ENCODE measurements at regions not wholly inside any gene's neighbourhood (a gene's known extent, or its start where the extent isn't known, plus 50 kb on each side); places are given as distances from the start of the nearest gene placed in this dataset.
"Not testable (repeated sequence)": the region's sequence is repeated elsewhere in the genome, so short reads cannot be mapped to it uniquely, and the experiment has no call there.

DNA sequence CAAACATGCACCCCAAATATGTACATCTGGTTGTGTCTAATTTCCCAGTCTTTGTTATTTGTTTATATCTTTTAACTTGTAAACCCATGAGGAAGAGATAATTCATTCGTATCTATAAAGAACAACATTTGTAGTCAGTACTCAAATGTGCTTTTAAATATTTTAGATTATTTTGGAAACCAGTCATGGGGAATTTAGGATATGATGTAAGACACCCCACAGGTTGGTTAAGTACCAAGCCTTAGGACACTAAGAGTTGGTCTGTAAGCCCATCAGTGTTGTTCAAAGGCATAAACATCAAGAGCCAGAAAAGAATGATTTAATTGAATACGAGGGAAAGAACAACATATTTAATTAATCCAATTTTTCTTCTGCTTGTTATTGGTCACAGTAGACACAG is 421.1 kb upstream of the SEMA3C start:
- DNase-seq: no peak

DNA sequence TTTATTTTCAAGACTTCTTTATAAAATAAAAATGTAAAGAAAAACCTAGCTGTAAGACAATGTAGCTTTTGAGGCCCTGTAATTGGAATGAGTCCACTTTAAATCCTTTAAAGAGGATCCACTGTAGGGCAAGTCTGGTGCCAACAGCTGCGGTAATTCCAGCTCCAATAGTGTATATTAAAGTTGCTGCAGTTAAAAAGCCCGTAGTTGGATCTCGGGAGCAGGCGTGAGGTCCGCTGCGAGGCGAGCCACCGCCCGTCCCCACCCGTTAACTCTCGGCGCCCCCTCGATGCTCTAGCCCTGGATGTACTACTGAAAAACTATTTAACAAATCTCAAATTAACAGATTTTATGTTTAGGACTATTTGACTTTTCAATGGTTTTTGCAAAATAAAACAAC is 414.7 kb upstream of the SEMA3C start:
- peak; percentile 36 for DNase-seq

DNA sequence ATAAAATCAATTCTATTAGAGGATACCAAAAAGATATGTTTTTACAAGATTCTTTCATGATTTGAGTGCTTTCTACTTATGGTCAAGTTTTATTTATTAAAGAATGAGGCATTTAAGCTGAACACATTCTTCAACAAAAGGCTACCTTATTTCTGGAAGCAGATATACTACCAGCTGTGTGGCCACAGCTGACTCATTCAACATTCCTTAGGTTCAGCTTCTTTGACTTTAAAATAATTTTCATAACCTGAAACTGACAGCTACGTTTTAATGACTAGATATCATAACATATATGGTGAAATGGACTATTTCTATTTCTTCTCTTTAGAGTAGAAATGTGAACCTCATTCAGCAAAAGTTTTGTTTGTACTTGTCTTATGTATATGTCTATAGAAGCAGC is 414.2 kb upstream of the SEMA3C start:
- no peak for DNase-seq

DNA sequence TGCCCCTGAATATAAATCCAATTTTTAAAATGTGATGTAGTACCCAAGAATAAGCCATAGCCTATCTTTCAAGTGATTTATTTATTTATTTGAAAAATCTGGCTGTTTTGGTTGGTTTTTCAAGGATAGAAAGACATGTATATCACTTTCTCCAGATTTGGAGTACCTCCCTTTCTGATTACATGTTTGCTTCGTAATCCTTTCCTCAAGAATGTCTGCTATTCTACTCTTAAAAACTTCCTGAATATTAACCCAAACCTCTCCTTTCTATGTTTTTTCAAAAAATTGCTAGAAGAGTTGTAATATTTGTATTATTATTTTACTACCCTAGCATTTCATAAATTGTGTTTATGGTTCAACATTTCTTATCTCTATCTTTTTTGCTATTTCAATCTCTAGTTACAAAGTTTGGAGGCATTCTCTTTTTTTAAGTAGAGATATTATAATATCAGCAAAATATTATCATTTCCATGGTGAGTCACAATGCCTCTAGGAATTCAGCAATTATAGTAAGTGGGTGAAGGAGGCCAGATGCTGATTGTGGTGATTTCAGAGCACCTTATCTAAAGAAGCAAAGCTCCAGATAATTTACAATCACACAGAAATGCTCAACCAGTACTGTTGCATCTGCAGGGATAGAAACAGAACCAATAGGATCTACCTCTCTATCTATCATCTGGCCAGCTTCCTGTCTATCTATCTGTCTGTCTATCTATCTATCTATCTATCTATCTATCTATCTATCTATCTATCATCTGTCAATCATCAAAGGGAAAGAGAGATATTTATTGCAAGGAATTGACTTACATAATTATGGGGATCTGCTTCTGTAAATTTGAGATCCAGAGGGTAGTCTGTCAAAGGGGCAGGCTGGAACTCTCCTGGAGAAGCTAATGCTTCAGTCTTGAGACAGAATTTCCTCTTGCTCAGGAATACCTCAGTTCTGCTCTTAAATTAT is 412.5 kb upstream of the SEMA3C start:
- DNase-seq: no peak

DNA sequence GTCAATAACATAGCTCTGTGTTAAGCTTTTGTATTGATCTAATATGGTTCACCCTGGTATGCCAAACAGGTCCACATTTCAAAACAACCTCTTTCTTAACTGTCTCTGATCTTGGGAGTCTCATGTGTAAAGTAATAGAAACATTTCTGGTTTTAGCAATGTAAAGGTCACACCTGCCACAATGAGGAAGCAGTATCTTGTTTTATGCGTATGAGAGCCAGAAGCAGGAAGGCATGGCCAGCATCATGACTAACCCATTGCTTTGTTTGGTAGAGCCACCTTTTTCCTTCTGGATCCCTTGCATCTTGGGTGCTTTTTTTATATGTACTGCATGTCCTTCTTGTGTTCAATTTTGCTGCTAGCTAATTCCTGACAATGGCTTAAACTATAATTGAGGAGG is 411.3 kb upstream of the SEMA3C start:
- no peak for DNase-seq

DNA sequence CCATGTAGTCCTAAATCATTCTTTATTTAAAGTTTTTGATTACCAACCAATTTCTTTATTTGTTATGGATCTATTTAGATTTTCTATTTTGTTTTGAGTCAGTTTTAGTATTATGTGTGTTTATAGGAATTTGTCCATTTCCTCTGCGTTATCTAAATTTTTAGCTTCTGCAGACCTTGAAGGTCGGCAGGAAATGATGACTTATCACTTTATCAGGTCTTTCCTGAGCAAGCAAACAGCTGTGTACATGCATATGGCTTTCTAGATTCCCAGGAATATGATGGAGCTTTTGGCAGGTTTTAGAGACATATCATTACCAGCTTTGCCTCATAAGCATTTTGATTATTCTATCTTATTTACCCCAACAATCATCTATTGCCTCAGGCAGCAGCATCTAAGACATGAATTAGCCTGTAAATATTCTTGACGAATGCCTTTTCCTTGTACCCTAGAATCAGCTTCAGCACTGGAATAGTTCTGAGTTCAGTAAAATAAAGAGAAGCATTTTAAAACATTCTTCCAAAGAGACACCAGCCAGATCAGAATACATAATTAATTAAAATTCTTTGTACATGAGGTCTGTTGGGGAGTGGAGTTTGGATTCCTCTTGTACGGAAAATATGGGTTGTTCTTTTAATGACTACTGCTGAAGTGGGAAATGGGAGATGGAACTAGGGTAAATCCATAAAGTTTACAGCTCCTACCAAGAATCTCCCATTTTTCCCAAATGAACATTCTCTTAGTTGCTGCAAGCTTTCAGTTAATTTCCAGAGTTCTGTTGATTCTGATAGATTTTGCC is 408.8 kb upstream of the SEMA3C start:
- DNase-seq: no peak

DNA sequence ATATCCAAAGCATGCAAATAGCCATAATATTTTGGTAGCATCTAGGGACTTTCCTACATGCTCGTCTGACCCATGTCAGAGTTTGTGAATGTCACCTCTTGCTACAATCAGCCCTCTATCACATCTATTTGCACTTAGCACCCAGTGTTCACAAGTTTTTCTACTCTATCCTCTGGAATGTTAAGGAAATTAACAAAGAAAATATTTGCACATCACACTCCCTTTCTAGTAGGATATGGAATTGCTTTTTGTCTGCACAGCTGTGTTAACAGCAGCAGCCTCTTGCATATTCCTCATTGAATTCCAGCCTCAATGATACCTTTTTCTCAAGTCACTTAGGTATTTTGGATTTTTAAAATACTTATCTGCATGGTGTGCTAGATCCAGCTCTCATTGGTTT is 403.1 kb upstream of the SEMA3C start:
- no peak for DNase-seq

DNA sequence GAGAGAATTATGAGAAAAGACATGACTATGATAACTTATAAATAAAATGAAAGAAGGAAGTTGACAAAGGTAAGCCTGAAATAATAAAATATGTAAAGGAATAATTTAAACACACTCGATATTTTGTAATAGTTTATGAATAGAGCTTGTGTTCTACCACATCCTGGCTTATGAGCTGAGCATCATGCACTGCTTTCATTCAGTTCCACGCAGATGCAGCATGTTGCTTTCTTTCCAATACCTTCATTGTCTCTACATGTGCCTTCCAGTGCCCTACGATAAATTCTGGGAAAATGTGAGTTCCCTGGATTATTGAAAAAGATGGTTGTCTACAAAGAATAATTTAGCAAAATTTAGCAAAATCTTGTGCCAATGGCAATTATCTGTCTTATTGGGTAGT is 398.9 kb upstream of the SEMA3C start:
- DNase-seq: no peak

DNA sequence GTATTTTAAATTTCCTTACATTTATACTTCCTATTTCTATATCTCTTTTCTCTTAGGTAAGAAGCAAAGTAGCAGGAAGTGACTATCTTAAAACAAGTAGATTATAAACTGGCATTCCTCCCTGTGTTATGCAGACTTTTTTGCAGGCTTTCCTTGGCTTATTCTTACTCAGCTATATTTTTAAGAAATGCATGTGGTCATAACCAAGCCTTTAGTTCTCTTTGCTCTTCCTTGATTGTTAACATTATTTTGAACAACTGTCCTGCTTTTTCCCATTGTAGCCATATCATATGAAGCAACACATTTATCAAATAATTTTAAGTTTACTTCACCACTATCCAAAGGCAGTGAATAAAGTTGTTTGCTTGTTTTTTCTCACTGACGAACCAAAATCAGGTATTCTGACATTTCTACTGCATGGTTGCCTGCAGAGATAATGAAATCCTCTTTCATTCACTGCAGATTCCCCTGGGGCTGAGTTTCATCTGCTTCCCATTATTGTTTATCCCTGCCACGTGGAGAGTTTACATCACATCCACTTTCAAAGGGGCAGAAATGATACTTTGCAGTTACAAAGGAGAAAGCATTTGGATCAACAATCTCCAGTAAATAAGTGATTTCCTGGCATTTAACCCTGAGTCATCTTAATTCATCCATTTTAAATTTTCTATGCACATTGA is 389.9 kb upstream of the SEMA3C start:
- no peak for DNase-seq

DNA sequence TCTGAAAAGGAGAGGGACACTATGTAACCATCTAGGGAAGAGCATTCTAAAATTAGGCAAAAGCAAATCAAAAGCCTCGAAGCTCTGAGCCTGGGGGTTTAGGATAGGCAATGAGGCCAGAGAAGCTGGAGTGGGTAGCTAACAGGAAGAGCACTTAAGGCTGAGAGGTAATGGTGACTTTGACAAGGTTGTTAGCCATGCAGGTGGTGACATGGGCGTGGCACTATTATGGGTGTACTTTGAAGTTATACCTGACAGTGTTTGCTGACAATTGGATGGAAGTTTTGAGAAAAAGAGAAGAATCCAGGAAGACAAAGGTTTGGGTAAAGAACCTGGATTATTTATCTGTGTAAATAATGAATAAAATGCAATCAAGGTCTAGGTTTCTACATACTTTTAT is 383.0 kb upstream of the SEMA3C start:
- DNase-seq: no peak

DNA sequence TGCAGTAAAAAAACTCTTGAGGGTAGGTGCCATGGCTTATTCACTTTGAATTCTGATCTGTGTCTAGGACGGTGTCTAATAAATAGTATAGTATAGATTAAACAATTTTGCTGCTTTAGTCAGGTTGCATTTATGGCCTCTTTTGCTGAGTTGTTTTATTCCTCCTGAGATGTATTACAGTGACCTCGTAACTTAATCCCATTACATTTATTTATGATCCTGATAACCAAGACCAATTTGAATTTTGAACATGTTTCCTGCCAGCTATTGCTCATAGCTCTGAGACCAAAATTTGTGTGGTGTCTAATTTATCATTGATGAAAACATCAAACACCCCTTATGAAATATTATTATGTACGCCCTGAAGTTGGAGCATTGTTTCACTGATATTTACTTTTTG is 381.9 kb upstream of the SEMA3C start:
- no peak for DNase-seq

DNA sequence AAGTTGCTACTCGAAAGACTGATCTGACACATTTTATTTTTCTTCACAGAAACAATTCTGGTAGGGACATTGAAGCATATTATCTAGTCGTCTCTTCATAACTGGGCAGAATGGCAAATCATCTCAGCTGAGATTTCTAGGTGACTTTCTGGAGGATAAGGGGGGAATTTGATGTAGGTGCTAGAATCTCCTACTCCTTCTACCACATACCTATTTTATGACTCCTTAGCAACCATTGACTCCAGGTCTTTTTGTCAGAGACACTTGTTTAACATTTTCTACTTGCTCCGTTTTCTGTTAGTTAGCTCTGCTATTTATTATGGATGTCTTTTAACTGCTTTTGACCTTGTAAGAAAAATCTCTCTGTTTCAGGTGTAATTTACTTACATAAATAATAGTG is 380.9 kb upstream of the SEMA3C start:
- no peak for DNase-seq

DNA sequence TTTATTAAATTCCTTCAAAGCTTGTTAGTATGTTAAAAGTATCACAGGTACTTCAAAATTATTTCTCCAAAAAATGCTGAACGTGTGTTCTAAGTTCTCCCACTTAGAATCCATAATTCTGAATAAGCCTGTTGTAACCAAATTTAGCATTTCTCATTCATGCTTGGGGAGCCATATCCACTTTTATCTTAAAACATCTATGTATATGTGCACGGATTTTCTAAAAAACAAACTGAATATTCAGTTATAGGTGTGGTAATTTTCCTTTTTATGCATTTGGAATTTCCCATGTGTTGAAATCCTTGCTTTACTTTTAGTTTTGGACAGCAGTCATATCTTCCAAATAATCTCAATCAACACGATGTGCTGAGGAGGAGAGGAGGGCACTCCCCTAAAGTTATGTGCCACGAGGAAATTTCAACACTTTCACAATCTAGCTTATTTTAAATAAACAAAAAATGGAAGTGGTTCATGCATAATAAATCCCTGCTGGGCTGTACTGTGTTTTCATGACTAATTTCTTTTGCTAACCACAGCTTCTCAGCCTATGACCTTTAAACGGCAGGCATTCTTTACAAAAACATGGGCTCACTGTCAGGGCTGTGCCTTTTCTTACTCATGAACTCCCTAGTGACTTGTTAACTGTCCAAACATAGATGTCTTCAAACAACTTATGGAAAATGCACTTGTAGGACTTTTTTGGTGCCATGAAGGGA is 380.3 kb upstream of the SEMA3C start:
- DNase-seq: no peak

DNA sequence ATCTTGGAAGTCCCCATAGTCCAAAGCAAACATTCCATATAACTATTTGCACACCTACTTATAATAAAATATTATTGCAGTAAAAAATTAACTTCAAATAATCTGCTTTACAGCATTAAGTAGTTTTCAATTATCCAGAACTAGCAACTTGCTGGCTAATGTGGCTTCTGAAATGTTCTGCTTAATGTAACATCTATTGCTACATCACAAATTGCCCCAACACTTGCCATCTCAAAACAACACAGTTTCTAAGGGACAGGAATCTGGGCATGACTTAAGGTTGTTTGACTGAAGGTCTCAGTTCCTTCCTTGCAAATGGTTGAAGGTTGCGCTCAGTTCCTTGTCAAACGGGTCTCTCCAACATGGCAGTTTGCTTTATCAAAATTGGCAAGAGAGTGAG is 378.5 kb upstream of the SEMA3C start:
- DNase-seq: no peak

DNA sequence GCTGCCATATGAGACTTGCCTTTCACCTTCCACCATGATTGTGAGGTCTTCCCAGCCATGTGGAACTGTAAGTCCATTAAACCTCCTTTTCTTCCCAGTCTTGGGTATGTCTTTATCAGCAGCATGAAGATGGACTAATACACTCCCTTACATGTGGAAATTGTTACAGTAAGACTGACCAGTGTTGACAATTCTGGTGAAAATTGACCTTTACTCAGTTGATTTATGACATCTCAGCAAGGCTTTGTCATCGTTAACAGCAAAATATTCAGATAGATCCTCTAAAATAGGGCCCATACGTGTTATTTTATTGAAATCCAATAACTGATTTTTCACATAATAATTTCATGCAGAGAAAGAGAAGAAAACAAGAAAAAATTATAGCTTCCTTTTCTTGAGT is 377.9 kb upstream of the SEMA3C start:
- no peak for DNase-seq

DNA sequence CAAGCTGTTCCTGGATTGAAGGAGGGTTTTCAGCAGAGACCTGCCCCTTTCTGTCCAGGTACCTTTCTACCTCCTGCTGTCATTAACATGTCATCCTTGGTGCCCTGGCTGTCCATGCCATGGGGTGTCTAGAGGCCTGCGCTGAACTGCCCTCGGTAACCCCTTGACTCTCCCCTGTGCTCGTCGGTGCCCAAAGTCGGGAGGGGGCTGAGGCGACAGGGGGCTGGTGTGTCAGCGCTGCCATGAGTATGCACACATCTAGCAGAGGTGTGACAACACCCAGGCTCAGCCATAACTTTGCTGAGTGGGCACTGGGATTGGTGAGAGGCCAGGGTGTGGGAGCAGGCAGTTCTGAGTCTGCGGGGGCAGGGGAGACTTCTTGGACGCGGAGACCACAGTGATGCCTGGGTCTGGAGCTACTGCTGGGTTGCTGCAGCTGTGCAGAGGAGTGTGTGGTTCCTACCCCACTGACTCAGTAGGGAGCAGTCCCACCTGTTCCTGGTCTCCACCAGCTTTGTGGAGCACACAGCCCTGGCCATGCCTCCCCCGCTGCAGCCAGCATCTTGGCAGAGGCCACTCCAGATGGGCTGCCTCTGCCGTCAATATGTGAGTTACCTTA is 376.2 kb upstream of the SEMA3C start:
- DNase-seq: no peak

DNA sequence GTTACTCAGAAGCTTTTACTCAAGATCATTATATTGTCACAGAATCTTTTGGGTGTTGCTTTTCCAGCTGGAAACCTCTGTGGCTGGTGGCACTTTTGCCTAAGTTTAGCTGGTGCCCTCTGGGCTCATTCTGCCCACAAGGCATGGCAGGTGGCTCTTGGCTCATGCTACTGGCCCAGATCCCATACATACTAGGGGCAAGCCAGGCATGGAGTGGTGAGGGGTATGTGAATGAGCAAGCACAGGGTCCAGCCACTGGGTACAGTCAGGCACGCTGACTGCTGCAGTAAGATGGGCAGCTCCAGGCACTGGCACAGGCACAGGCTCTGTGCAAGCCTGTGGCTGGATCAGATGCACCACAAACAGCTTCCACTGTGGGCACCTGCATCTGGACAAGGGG is 375.0 kb upstream of the SEMA3C start:
- DNase-seq: no peak

DNA sequence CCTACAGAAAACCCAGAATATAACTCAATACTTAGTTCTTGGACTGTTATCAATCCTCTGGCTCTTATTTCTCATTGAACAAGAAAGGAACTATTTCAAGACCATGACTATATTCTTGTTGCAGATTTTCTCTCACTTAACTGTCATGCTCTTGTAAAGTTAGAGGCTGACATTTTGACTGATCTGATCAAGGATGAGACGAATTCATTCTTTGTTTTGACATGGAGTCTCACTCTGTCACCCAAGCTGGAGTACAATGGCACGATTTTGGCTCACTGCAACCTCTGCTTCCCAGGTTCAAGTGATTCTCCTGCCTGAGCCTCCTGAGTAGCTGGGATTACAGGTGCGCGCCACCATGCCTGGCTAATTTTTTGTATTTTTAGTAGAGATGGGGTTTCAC is 367.9 kb upstream of the SEMA3C start:
- DNase-seq: not testable (repeated sequence)

DNA sequence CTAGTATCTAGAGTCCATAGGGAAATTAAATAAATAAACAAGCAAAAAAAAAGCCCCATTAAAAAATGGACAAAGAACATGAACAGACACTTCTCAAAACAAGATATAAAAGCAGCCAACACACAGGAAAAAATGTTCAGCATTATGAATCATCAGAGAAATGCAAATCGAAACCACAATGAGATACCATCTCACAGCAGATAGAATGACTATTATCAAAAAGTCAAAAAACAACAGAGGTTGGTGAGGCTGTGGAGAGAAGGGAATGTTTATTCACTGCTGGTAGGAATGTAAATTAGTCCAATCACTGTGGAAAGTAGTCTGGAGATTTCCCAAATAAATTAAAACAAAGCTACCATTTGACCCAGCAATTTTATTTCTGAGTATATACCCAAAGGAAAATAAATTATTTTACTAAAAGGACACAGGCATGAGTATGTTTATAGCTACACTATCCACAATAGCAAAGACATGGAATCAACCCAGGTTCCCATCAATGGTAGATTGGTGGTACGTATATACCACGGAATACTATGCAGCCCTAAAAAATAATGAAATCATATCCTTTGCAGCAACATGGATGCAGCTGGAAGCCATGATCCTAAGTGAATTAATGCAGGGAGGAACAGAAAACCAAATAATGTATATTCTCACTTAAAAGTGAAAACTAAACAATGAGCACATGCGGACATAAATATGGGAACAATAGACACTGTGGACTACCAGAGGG is 366.5 kb upstream of the SEMA3C start:
- no peak for DNase-seq

DNA sequence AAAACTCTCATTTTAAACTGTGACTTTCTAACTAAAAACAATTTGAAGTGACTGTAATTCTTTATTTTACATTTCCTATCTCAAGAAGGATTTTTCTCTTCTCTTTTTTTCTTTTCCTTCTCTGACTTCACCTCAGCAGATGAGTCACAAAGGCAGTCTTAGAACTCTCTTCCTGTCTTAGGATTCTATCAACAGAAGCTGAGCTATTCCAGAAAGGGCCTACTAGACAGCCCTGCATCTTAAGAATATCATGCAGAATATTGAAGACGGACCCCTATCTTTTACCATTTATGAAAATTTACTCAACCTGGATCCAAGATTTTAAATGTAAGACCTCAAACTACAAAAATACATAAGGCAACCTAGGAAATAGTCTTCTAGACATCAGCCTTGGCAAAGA is 365.7 kb upstream of the SEMA3C start:
- no peak for DNase-seq

DNA sequence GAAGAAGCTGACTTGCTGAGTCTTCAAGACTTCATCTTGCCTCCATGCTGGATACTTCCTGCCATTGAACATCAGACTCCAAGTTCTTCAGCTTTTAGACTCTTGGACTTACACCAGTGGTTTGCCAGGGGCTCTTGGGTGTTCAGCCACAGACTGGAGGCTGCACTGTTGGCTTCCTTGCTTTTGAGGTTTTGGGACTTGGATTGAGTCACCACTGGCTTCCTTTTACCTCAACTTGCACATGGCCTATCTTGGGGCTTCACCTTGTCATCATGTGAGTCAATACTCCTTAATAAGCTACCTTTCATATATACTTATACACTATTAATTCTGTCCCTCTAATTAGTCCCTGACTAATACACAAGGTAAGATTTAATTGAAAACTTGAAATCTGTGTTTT is 361.7 kb upstream of the SEMA3C start:
- no peak for DNase-seq

DNA sequence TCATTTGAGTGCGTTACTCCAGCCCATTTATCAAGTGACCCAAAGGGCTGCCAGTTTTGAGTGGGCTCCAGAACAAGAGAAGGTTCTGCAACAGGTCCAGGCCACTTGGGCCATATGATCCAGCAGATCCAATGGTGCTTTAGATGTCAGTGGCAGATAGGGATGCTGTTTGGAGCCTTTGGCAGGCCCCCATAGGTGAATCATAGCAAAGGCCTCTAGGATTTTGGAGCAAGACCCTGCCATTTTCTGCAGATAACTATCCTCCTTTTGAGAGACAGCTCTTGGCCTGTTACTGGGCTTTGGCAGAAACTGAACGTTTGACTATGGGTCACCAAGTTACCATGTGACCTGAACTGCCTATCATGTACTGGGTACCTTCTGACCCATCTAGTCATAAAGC is 358.8 kb upstream of the SEMA3C start:
- no peak for DNase-seq

Data from right hindlimb (tissue), 1 donor.